HCT116 (cell line): ENCODE measurements at regions not wholly inside any gene's neighbourhood (a gene's known extent, or its start where the extent isn't known, plus 50 kb on each side); places are given as distances from the start of the nearest gene placed in this dataset.

ENCODE experiments used
- CTCF ChIP-seq, 3 experiments: fragments of 200-600 bp in 1 of 3; sonication (generic) in 1 of 3; IDR thresholded peaks in 2 of 3; conservative IDR thresholded peaks in 1 of 3; 2 replicates each; pipeline ENCODE4 v1.5.1; 2012 to 2017; ENCODE audit warnings: low read depth in 2 of 3, low read length in 2 of 3, antibody characterized with exemption in 1 of 3, borderline replicate concordance in 1 of 3, control low read depth in 1 of 3, mild to moderate bottlenecking in 1 of 3, mixed read lengths in 1 of 3, mixed run types in 1 of 3, moderate library complexity in 1 of 3; ENCODE audit not compliant: insufficient read depth in 1 of 3
- EZH2 ChIP-seq: fragments of 200-600 bp; sonication (generic); IDR thresholded peaks from 2 replicates; pipeline ENCODE4 v1.6.1; 2017; ENCODE audit warnings: antibody characterized with exemption, mixed run types
- JUND ChIP-seq: IDR thresholded peaks from 2 replicates; pipeline ENCODE4 v1.6.1; 2012
- POLR2A ChIP-seq: IDR thresholded peaks from 2 replicates; pipeline ENCODE4 v1.7.0; 2011; ENCODE audit warnings: borderline replicate concordance; ENCODE audit not compliant: insufficient read depth, insufficient read length; ENCODE audit errors: extremely low read depth
- POLR2AphosphoS5 ChIP-seq: IDR thresholded peaks from 2 replicates; pipeline ENCODE4 v1.6.1; 2011; ENCODE audit warnings: mild to moderate bottlenecking, low read depth, low read length, moderate library complexity
- REST ChIP-seq: IDR thresholded peaks from 2 replicates; pipeline ENCODE4 v1.6.1; 2012; ENCODE audit warnings: low read depth
- ZNF274 ChIP-seq: fragments of 200-500 bp; sonication (Bioruptor generic); IDR thresholded peaks from 2 replicates; pipeline ENCODE4 v1.6.1; 2014; ENCODE audit warnings: mild to moderate bottlenecking, low read depth, low read length, inconsistent platforms

DNA sequence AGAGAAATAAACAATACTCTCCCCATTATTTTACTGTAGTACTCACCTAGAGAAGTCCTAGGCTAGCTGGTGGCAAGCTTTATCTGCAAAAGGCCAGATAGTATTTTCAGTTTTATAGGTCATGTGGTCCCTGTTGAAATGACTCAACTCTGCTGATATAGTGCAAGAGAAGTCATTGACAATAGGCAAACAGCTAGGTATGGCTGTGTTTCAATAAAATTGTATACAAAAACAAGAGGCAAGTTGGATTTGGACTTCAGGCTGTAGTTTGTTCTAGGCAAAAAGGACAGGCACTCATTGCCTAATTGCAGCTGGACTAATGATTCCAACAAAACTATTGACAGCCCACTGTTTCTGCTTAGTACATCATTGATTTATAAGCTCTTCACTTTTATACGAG lies 328.0 kb upstream of the PDZRN3 start:
- TF ChIP-seq POLR2AphosphoS5 (no peak), POLR2A (no peak), ZNF274 (no peak), EZH2 (no peak), CTCF (IDR thresholded peaks at IDR 0.05 in 2 of 3, conservative IDR thresholded peaks at IDR 0.05 in 1 of 3; ENCODE audit: borderline replicate concordance in 1 of 3, insufficient read depth in 1 of 3, low read depth in 2 of 3, low read length in 2 of 3) (no peak), JUND (no peak), REST (no peak)
